ENCODE measurements at regions not wholly inside any gene's neighbourhood (a gene's known extent, or its start where the extent isn't known, plus 50 kb on each side); places are given as distances from the start of the nearest gene placed in this dataset.
"Not testable (repeated sequence)": the region's sequence is repeated elsewhere in the genome, so short reads cannot be mapped to it uniquely, and the experiment has no call there.

GRCh38 chr16:87119748-87120147 lies 197.4 kb downstream of the C16orf95 start:
- Histone ChIP-seq H3K4me3 (no peak overlapping the region), H3K36me3 (no peaks in the 10 kb centered on the region), H3K27me3 (peaks cover 0 to 41% of the 10 kb centered on the region in 2 donors), H3K9me3 (peaks cover 0 to 2% of the 10 kb centered on the region in 2 donors), H3K27ac (no peak overlapping the region), H3K4me1 (no peaks in the 10 kb centered on the region)
- no peak for ATAC-seq
- intact Hi-C loops (cut with DNase I), result no loop called here
- no peak for TF ChIP-seq CTCF (IDR thresholded peaks at IDR 0.05)
- no peak for DNase-seq

GRCh38 chr16:87121816-87122215 lies 195.4 kb downstream of the C16orf95 start:
- H3K27ac ChIP-seq, result no peak overlapping the region
- peaks cover 0 to 2% of the 10 kb centered on the region in 2 donors for H3K9me3 ChIP-seq
- no peaks in the 10 kb centered on the region for H3K4me1 ChIP-seq
- no peak overlapping the region for H3K4me3 ChIP-seq
- DNase-seq (no peak), ATAC-seq (no peak)
- no peaks in the 10 kb centered on the region for H3K36me3 ChIP-seq
- intact Hi-C loops (cut with DNase I), result no loop called here
- TF ChIP-seq CTCF (IDR thresholded peaks at IDR 0.05), result no peak
- H3K27me3 ChIP-seq, result peaks cover 0 to 53% of the 10 kb centered on the region in 2 donors

GRCh38 chr16:87123356-87124001 lies 193.7 kb downstream of the C16orf95 start:
- Histone ChIP-seq H3K9me3 (peaks cover 0 to 2% of the 10 kb centered on the region in 2 donors), H3K36me3 (no peaks in the 10 kb centered on the region), H3K27ac (no peak overlapping the region), H3K4me1 (no peaks in the 10 kb centered on the region), H3K27me3 (peaks cover 0 to 53% of the 10 kb centered on the region in 2 donors), H3K4me3 (no peak overlapping the region)
- DNase-seq (no peak), ATAC-seq (no peak)
- intact Hi-C loops (cut with DNase I), result no loop called here
- no peak for TF ChIP-seq CTCF (IDR thresholded peaks at IDR 0.05)

- H3K4me1 ChIP-seq; H3K36me3 ChIP-seq; DNase-seq; intact Hi-C loops (cut with DNase I); H3K9me3 ChIP-seq; ATAC-seq; H3K4me3 ChIP-seq; H3K27ac ChIP-seq: not testable (repeated sequence)
- peaks cover 0 to 44% of the 10 kb centered on the region in 2 donors for H3K27me3 ChIP-seq
Measured at GRCh38 chr16:87124405-87124804, 192.8 kb downstream of the C16orf95 start.

- intact Hi-C loops (cut with DNase I), result no loop called here
- H3K9me3 ChIP-seq, result peaks cover 0 to 7% of the 10 kb centered on the region in 2 donors
- peaks cover 0 to 34% of the 10 kb centered on the region in 2 donors for H3K27me3 ChIP-seq
- no peak overlapping the region for H3K27ac ChIP-seq
- DNase-seq (peak in 1 of 4 donors; percentile 39), ATAC-seq (no peak)
- no peaks in the 10 kb centered on the region for H3K4me1 ChIP-seq
- no peaks in the 10 kb centered on the region for H3K36me3 ChIP-seq
- no peak overlapping the region for H3K4me3 ChIP-seq
- TF ChIP-seq CTCF (IDR thresholded peaks at IDR 0.05), result no peak
Measured at GRCh38 chr16:87125206-87126155, 191.7 kb downstream of the C16orf95 start.
